IMR-90 (cell line): ENCODE measurements at regions not wholly inside any gene's neighbourhood (a gene's known extent, or its start where the extent isn't known, plus 50 kb on each side); places are given as distances from the start of the nearest gene placed in this dataset.

ENCODE experiments used
- ATAC-seq: fragments of 200-7000 bp; cut with Tn5 transposase; 2 replicates; pipeline ENCODE4 v1.9.1; 2020; ENCODE audit warnings: low read depth, mild to moderate bottlenecking, moderate library complexity
- BruUV-seq: library from RNA; stranded (reverse); fragments of 400-500 nt; replicated peaks from 2 replicates; lab custom pipeline; 2021; lab: Mats Ljungman, UMichigan
- CTCF ChIA-PET: fragments of 300-600 bp; formaldehyde crosslinking; extraction: SDS; loops from one replicate; lab custom pipeline; 2021; ENCODE audit warnings: antibody characterized with exemption; lab: Yijun Ruan, JAX
- POLR2A ChIA-PET: fragments of 300-600 bp; sonication (Branson Sonifier 250); formaldehyde crosslinking; loops from one replicate; lab custom pipeline; 2022; ENCODE audit warnings: antibody characterized with exemption; ENCODE audit not compliant: unreplicated experiment; lab: Charles Lee
- DNase-seq: peaks from one replicate; pipeline ENCODE4 v3.0.0; 2013
- H2AFZ ChIP-seq: replicated peaks from 2 replicates; pipeline ENCODE3; 2013; ENCODE audit warnings: low read length, mild to moderate bottlenecking; ENCODE audit not compliant: poor library complexity
- H2AK5ac ChIP-seq: 2 replicates; pipeline ENCODE4 v1.6.1; 2013; ENCODE audit warnings: low read depth, low read length, inconsistent platforms
- H2AK9ac ChIP-seq: replicated peaks from 2 replicates; pipeline ENCODE3; 2013; ENCODE audit warnings: mild to moderate bottlenecking, low read depth, low read length, moderate library complexity; ENCODE audit not compliant: poor library complexity
- H2BK120ac ChIP-seq: 2 replicates; pipeline ENCODE4 v1.6.1; 2013; ENCODE audit warnings: low read depth, low read length, inconsistent platforms
- H2BK15ac ChIP-seq: 3 replicates; pipeline ENCODE4 v1.6.1; 2013; ENCODE audit warnings: low read depth, low read length, inconsistent platforms
- H2BK20ac ChIP-seq: 2 replicates; pipeline ENCODE4 v1.6.1; 2013; ENCODE audit warnings: low read depth, mild to moderate bottlenecking, inconsistent platforms, low read length, moderate library complexity
- H2BK5ac ChIP-seq: 2 replicates; pipeline ENCODE4 v1.6.1; 2013; ENCODE audit warnings: mild to moderate bottlenecking, low read depth, low read length, inconsistent platforms; ENCODE audit not compliant: poor library complexity, severe bottlenecking
- H3K14ac ChIP-seq: replicated peaks from 2 replicates; pipeline ENCODE4 v1.6.1; 2013; ENCODE audit warnings: low read depth, low read length, inconsistent platforms
- H3K18ac ChIP-seq: 2 replicates; pipeline ENCODE4 v1.6.1; 2013; ENCODE audit warnings: low read depth, low read length, control low read depth
- H3K23ac ChIP-seq: 2 replicates; pipeline ENCODE4 v1.6.1; 2013; ENCODE audit warnings: low read depth, low read length, inconsistent platforms
- H3K27ac ChIP-seq: 2 replicates; pipeline ENCODE4 v1.5.1; 2013; ENCODE audit warnings: mild to moderate bottlenecking, control low read depth, low read length; ENCODE audit not compliant: insufficient read depth
- H3K27me3 ChIP-seq: 2 replicates; pipeline ENCODE4 v1.6.1; 2013; ENCODE audit warnings: low read length; ENCODE audit not compliant: control insufficient read depth, insufficient read depth
- H3K36me3 ChIP-seq: 2 replicates; pipeline ENCODE4 v1.6.1; 2013; ENCODE audit warnings: low read length, mixed read lengths; ENCODE audit not compliant: control insufficient read depth, insufficient read depth
- H3K4ac ChIP-seq: 2 replicates; pipeline ENCODE4 v1.6.1; 2013; ENCODE audit warnings: low read depth, low read length, inconsistent platforms
- H3K4me1 ChIP-seq: 2 replicates; pipeline ENCODE4 v1.6.1; 2013; ENCODE audit warnings: low read length, mixed read lengths; ENCODE audit not compliant: control insufficient read depth, insufficient read depth
- H3K4me2 ChIP-seq: 2 replicates; pipeline ENCODE4 v1.6.1; 2013; ENCODE audit warnings: low read depth, mild to moderate bottlenecking, control low read depth, low read length, moderate library complexity
- H3K4me3 ChIP-seq: 2 replicates; pipeline ENCODE4 v1.5.1; 2013; ENCODE audit warnings: low read depth, mild to moderate bottlenecking, control low read depth, low read length, moderate library complexity; ENCODE audit not compliant: insufficient read depth
- H3K56ac ChIP-seq: 2 replicates; pipeline ENCODE4 v1.6.1; 2013; ENCODE audit warnings: low read length, inconsistent platforms; ENCODE audit not compliant: insufficient read depth; ENCODE audit errors: extremely low read depth
- H3K79me1 ChIP-seq, 2 experiments: 2 replicates each; pipeline ENCODE4 v1.6.1; 2013; ENCODE audit warnings: low read length in 2 of 2, inconsistent platforms in 1 of 2, low read depth in 1 of 2
- H3K9ac ChIP-seq: 2 replicates; pipeline ENCODE4 v1.6.1; 2013; ENCODE audit warnings: low read depth, low read length, control low read depth
- H3K9me1 ChIP-seq: 2 replicates; pipeline ENCODE4 v1.6.1; 2013; ENCODE audit warnings: low read length, inconsistent platforms; ENCODE audit not compliant: insufficient read depth
- H3K9me3 ChIP-seq: 2 replicates; pipeline ENCODE4 v1.6.1; 2013; ENCODE audit warnings: low read length; ENCODE audit not compliant: control insufficient read depth, insufficient read depth
- H4K20me1 ChIP-seq: 2 replicates; pipeline ENCODE4 v1.6.1; 2013; ENCODE audit warnings: low read length, inconsistent platforms; ENCODE audit not compliant: insufficient read depth
- H4K5ac ChIP-seq: 2 replicates; pipeline ENCODE4 v1.6.1; 2013; ENCODE audit warnings: mild to moderate bottlenecking, low read depth, low read length, control low read depth
- H4K8ac ChIP-seq, 2 experiments: 2 replicates each; pipeline ENCODE4 v1.6.1; 2013; ENCODE audit warnings: low read depth in 2 of 2, low read length in 2 of 2, control low read depth in 1 of 2, inconsistent platforms in 1 of 2
- H4K91ac ChIP-seq: 2 replicates; pipeline ENCODE4 v1.6.1; 2013; ENCODE audit warnings: low read depth, low read length, inconsistent platforms; ENCODE audit not compliant: insufficient read depth
- BHLHE40 ChIP-seq: fragments of 150-350 bp; IDR thresholded peaks from 2 replicates; pipeline ENCODE4 v1.6.1; 2016; ENCODE audit warnings: mild to moderate bottlenecking, low read depth, low read length
- CEBPB ChIP-seq: IDR thresholded peaks from 2 replicates; pipeline ENCODE4 v1.6.1; 2012; ENCODE audit warnings: low read depth, low read length, improper control_type of control experiment
- CHD1 ChIP-seq: IDR thresholded peaks from 2 replicates; pipeline ENCODE4 v1.6.1; 2012; ENCODE audit warnings: low read depth, low read length, improper control_type of control experiment
- CTCF ChIP-seq: conservative IDR thresholded peaks from 2 replicates; pipeline ENCODE4 v1.5.1; 2012; ENCODE audit warnings: mild to moderate bottlenecking, low read depth, low read length, improper control_type of control experiment
- FOS ChIP-seq: fragments of 150-350 bp; IDR thresholded peaks from 2 replicates; pipeline ENCODE4 v1.6.1; 2016; ENCODE audit warnings: low read depth, low read length
- MAFK ChIP-seq: IDR thresholded peaks from 2 replicates; pipeline ENCODE4 v1.6.1; 2012; ENCODE audit warnings: low read depth, low read length, improper control_type of control experiment
- MAZ ChIP-seq: IDR thresholded peaks from 2 replicates; pipeline ENCODE4 v1.6.1; 2012; ENCODE audit warnings: low read depth, mild to moderate bottlenecking, low read length, improper control_type of control experiment, moderate library complexity, borderline replicate concordance
- POLR2A ChIP-seq: IDR thresholded peaks from 2 replicates; pipeline ENCODE4 v1.6.1; 2012; ENCODE audit warnings: mild to moderate bottlenecking, low read depth, low read length
- RAD21 ChIP-seq: IDR thresholded peaks from 2 replicates; pipeline ENCODE4 v1.6.1; 2012; ENCODE audit warnings: low read length, improper control_type of control experiment
- RFX5 ChIP-seq: IDR thresholded peaks from 2 replicates; pipeline ENCODE4 v1.8.0; 2012; ENCODE audit warnings: low read depth, mild to moderate bottlenecking, low read length, moderate library complexity
- WGBS, 2 experiments: methylation state at CpG; one replicate each; pipeline versions ENCODE4 v1.1.5 to v1.1.7; 2013; ENCODE audit warnings: missing lambda C conversion rate in 2 of 2; ENCODE audit not compliant: insufficient read length in 1 of 2; ENCODE audit errors: extremely low coverage in 2 of 2; 5-methylcytosine and 5-hydroxymethylcytosine counted together
- dilution Hi-C: fragments of 300-500 bp; cut with HindIII; formaldehyde crosslinking; loops from one replicate; pipeline ENCODE4 v1.14.3; 2018; ENCODE audit warnings: low sequenced_read_pairs; ENCODE audit not compliant: unreplicated experiment
- in situ Hi-C: fragments of 300-500 bp; cut with MboI; formaldehyde crosslinking; loops from 3 replicates; pipeline ENCODE4 v1.14.3; 2019; ENCODE audit warnings: low sequenced_read_pairs, inconsistent platforms, mixed read lengths
- intact Hi-C: fragments of 100-400 bp; cut with micrococcal nuclease; formaldehyde crosslinking; loops from 2 replicates; pipeline ENCODE4 v1.10.0; 2022
- TF ChIP-seq, protein P1 (sequence below): fragments of 150-350 bp; IDR thresholded peaks from 2 replicates; pipeline ENCODE4 v1.6.1; 2017; ENCODE audit warnings: mild to moderate bottlenecking, antibody characterized with exemption, low read length, low read depth

DNA sequence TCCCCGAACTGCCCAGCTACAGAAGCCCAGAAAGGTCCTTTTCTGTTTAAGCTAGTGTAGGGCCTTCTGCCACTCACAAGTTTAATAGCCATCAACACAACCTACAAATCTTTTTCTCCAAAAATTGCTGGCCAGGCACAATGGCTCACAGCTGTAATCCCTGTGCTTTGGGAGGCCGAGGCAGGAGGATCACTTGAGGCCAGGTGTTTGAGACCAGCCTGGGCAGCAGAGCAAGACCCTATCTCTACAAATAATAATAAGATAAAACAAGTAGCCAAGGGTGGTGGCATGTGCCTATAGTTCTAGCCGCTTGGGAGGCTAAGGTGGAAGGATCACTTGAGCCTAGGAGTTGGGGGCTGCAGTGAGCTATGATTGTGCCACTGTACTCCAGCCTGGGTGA lies 176.4 kb downstream of the HSD17B3 start:
- no peaks in the 10 kb centered on the region for H3K9me1 ChIP-seq
- H3K18ac ChIP-seq = no peak overlapping the region
- no peak overlapping the region for H2BK20ac ChIP-seq
- dilution Hi-C loops = no loop called here
- no peak overlapping the region for H3K4me3 ChIP-seq
- no peak overlapping the region for H4K5ac ChIP-seq
- no peaks in the 10 kb centered on the region for H3K9me3 ChIP-seq
- ChIA-PET CTCF (no interaction called here), POLR2A (no interaction called here)
- no peak for TF ChIP-seq CEBPB
- TF ChIP-seq, protein P1, sequence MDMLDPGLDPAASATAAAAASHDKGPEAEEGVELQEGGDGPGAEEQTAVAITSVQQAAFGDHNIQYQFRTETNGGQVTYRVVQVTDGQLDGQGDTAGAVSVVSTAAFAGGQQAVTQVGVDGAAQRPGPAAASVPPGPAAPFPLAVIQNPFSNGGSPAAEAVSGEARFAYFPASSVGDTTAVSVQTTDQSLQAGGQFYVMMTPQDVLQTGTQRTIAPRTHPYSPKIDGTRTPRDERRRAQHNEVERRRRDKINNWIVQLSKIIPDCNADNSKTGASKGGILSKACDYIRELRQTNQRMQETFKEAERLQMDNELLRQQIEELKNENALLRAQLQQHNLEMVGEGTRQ = no peak
- TF ChIP-seq MAZ = no peak
- TF ChIP-seq POLR2A = no peak
- TF ChIP-seq RFX5 = no peak
- TF ChIP-seq BHLHE40 = no peak
- no peak for TF ChIP-seq RAD21
- no peak for TF ChIP-seq FOS
- TF ChIP-seq MAFK = no peak
- no peak for TF ChIP-seq CHD1
- no peak for TF ChIP-seq CTCF
- H3K4ac ChIP-seq = no peak overlapping the region
- no CpG with 5 or more reads among the region's 3 CpGs for WGBS, 2 experiments
- DNase-seq (no peak), ATAC-seq (no peak)
- H2AFZ ChIP-seq = no peak overlapping the region
- H4K20me1 ChIP-seq = no peaks in the 10 kb centered on the region
- no peak overlapping the region for H4K8ac ChIP-seq
- H3K79me1 ChIP-seq = no peaks in the 10 kb centered on the region
- H3K36me3 ChIP-seq = no peaks in the 10 kb centered on the region
- H2BK15ac ChIP-seq = no peak overlapping the region
- peaks cover 43% of the 10 kb centered on the region for H3K27me3 ChIP-seq
- H3K4me1 ChIP-seq = peaks cover 2% of the 10 kb centered on the region; the same call in 1 of the 2 replicates
- no TSS peak for BruUV-seq
- no peak overlapping the region for H3K23ac ChIP-seq
- no peak overlapping the region for H2BK5ac ChIP-seq
- H3K56ac ChIP-seq = no peak overlapping the region
- in situ Hi-C loops = no loop called here
- intact Hi-C loops = no loop called here
- no peak overlapping the region for H3K4me2 ChIP-seq
- no peak overlapping the region for H2AK9ac ChIP-seq
- H3K27ac ChIP-seq = no peak overlapping the region
- no peak overlapping the region for H4K91ac ChIP-seq
- H2AK5ac ChIP-seq = no peak overlapping the region
- no peak overlapping the region for H3K9ac ChIP-seq
- H2BK120ac ChIP-seq = no peak overlapping the region
- H3K14ac ChIP-seq = no peak overlapping the region
